ENCODE measurements at regions not wholly inside any gene's neighbourhood (a gene's known extent, or its start where the extent isn't known, plus 50 kb on each side); places are given as distances from the start of the nearest gene placed in this dataset.

GRCh38 chr3:139286241-139286640 lies 57.6 kb upstream of the MRPS22 start:
- TF ChIP-seq RAD21 (IDR thresholded peaks at IDR 0.05; ENCODE audit: low read length) (no peak), CTCF (conservative IDR thresholded peaks at IDR 0.05; ENCODE audit: low read depth, low read length) (no peak), POLR2A (IDR thresholded peaks at IDR 0.05; ENCODE audit: low read depth, low read length) (no peak), RCOR1 (IDR thresholded peaks at IDR 0.05; ENCODE audit: insufficient replicate concordance, low read length) (no peak), CEBPB (IDR thresholded peaks at IDR 0.05; ENCODE audit: low read depth, low read length) (no peak)

Measured in IMR-90 (cell line).